ENCODE measurements at regions not wholly inside any gene's neighbourhood (a gene's known extent, or its start where the extent isn't known, plus 50 kb on each side); places are given as distances from the start of the nearest gene placed in this dataset.
"Not testable (repeated sequence)": the region's sequence is repeated elsewhere in the genome, so short reads cannot be mapped to it uniquely, and the experiment has no call there.

GRCh38 chr9:82799286-82799685, 263.7 kb downstream of the RASEF start:
- H3K36me3 Mint-ChIP-seq (ENCODE audit: low read depth): no peaks in the 10 kb centered on the region
- no peak for DNase-seq
- no peak overlapping the region for H3K4me3 Mint-ChIP-seq
- H3K4me1 Mint-ChIP-seq (ENCODE audit: low read depth): no peaks in the 10 kb centered on the region
- intact Hi-C loops (cut with micrococcal nuclease): no loop called here
- H3K27ac Mint-ChIP-seq: no peak overlapping the region
- peaks cover 2% of the 10 kb centered on the region for H3K9me3 Mint-ChIP-seq
- H3K27me3 Mint-ChIP-seq (ENCODE audit: low read depth): no peaks in the 10 kb centered on the region
- CTCF ChIA-PET: no interaction called here

- Mint-ChIP-seq H3K27ac (no peak overlapping the region), H3K36me3 (ENCODE audit: low read depth) (no peaks in the 10 kb centered on the region), H3K4me1 (ENCODE audit: low read depth) (no peaks in the 10 kb centered on the region), H3K9me3 (peaks cover 5% of the 10 kb centered on the region), H3K27me3 (ENCODE audit: low read depth) (no peaks in the 10 kb centered on the region), H3K4me3 (no peak overlapping the region)
- CTCF ChIA-PET: no interaction called here
- DNase-seq: no peak
- intact Hi-C loops (cut with micrococcal nuclease): no loop called here
These were observed 257.9 kb downstream of the RASEF start for GRCh38 chr9:82805027-82805426.

- Mint-ChIP-seq H3K27ac (no peak overlapping the region), H3K36me3 (ENCODE audit: low read depth) (no peaks in the 10 kb centered on the region), H3K9me3 (peaks cover 5% of the 10 kb centered on the region), H3K4me3 (no peak overlapping the region), H3K4me1 (ENCODE audit: low read depth) (no peaks in the 10 kb centered on the region), H3K27me3 (ENCODE audit: low read depth) (peaks cover 2% of the 10 kb centered on the region)
- no peak for DNase-seq
- CTCF ChIA-PET: no interaction called here
- intact Hi-C loops (cut with micrococcal nuclease): no loop called here
These were observed 254.5 kb downstream of the RASEF start for GRCh38 chr9:82808478-82808877.

GRCh38 chr9:82810915-82811314, 252.0 kb downstream of the RASEF start:
- Mint-ChIP-seq H3K9me3 (peaks cover 3% of the 10 kb centered on the region), H3K36me3 (ENCODE audit: low read depth) (no peaks in the 10 kb centered on the region), H3K4me1 (ENCODE audit: low read depth) (no peaks in the 10 kb centered on the region), H3K27me3 (ENCODE audit: low read depth) (peaks cover 2% of the 10 kb centered on the region), H3K27ac (no peak overlapping the region), H3K4me3 (no peak overlapping the region)
- no peak for DNase-seq
- intact Hi-C loops (cut with micrococcal nuclease): no loop called here
- CTCF ChIA-PET: no interaction called here

GRCh38 chr9:82819260-82819659, 243.7 kb downstream of the RASEF start:
- intact Hi-C loops (cut with micrococcal nuclease): no loop called here
- Mint-ChIP-seq H3K36me3 (ENCODE audit: low read depth) (no peaks in the 10 kb centered on the region), H3K9me3 (no peaks in the 10 kb centered on the region), H3K27me3 (ENCODE audit: low read depth) (no peaks in the 10 kb centered on the region), H3K4me1 (ENCODE audit: low read depth) (no peaks in the 10 kb centered on the region), H3K4me3 (no peak overlapping the region), H3K27ac (no peak overlapping the region)
- no peak for DNase-seq
- CTCF ChIA-PET: no interaction called here

GRCh38 chr9:82820186-82820585, 242.8 kb downstream of the RASEF start:
- CTCF ChIA-PET: no interaction called here
- Mint-ChIP-seq H3K27ac (no peak overlapping the region), H3K4me3 (no peak overlapping the region), H3K27me3 (ENCODE audit: low read depth) (no peaks in the 10 kb centered on the region), H3K4me1 (ENCODE audit: low read depth) (no peaks in the 10 kb centered on the region), H3K9me3 (no peaks in the 10 kb centered on the region), H3K36me3 (ENCODE audit: low read depth) (no peaks in the 10 kb centered on the region)
- intact Hi-C loops (cut with micrococcal nuclease): no loop called here
- DNase-seq: no peak

- Mint-ChIP-seq H3K4me1 (ENCODE audit: low read depth) (no peaks in the 10 kb centered on the region), H3K27ac (no peak overlapping the region), H3K27me3 (ENCODE audit: low read depth) (no peaks in the 10 kb centered on the region), H3K36me3 (ENCODE audit: low read depth) (no peaks in the 10 kb centered on the region), H3K4me3 (no peak overlapping the region), H3K9me3 (peaks cover 4% of the 10 kb centered on the region)
- CTCF ChIA-PET: no interaction called here
- intact Hi-C loops (cut with micrococcal nuclease): no loop called here
- DNase-seq: no peak
These were observed 233.1 kb downstream of the RASEF start for GRCh38 chr9:82829818-82830217.

GRCh38 chr9:82865524-82865923, 197.4 kb downstream of the RASEF start:
- Mint-ChIP-seq H3K27ac (no peak overlapping the region), H3K4me1 (ENCODE audit: low read depth) (no peaks in the 10 kb centered on the region), H3K4me3 (no peak overlapping the region), H3K9me3 (peaks cover 1% of the 10 kb centered on the region), H3K27me3 (ENCODE audit: low read depth) (no peaks in the 10 kb centered on the region), H3K36me3 (ENCODE audit: low read depth) (no peaks in the 10 kb centered on the region)
- DNase-seq: no peak
- intact Hi-C loops (cut with micrococcal nuclease): no loop called here
- CTCF ChIA-PET: no interaction called here

GRCh38 chr9:82880336-82881050, 182.4 kb downstream of the RASEF start:
- no peaks in the 10 kb centered on the region for H3K4me1 Mint-ChIP-seq (ENCODE audit: low read depth)
- CTCF ChIA-PET: no interaction called here
- no peak overlapping the region for H3K27ac Mint-ChIP-seq
- no peaks in the 10 kb centered on the region for H3K9me3 Mint-ChIP-seq
- no peaks in the 10 kb centered on the region for H3K36me3 Mint-ChIP-seq (ENCODE audit: low read depth)
- H3K27me3 Mint-ChIP-seq (ENCODE audit: low read depth): no peaks in the 10 kb centered on the region
- DNase-seq: no peak
- intact Hi-C loops (cut with micrococcal nuclease): no loop called here
- H3K4me3 Mint-ChIP-seq: no peak overlapping the region

- no peak overlapping the region for H3K4me3 Mint-ChIP-seq
- no peak for DNase-seq
- no peaks in the 10 kb centered on the region for H3K4me1 Mint-ChIP-seq (ENCODE audit: low read depth)
- CTCF ChIA-PET: no interaction called here
- no peaks in the 10 kb centered on the region for H3K36me3 Mint-ChIP-seq (ENCODE audit: low read depth)
- no peaks in the 10 kb centered on the region for H3K9me3 Mint-ChIP-seq
- intact Hi-C loops (cut with micrococcal nuclease): no loop called here
- H3K27me3 Mint-ChIP-seq (ENCODE audit: low read depth): no peaks in the 10 kb centered on the region
- H3K27ac Mint-ChIP-seq: no peak overlapping the region
These were observed 180.8 kb downstream of the RASEF start for GRCh38 chr9:82882138-82882537.

GRCh38 chr9:82882748-82883147, 180.2 kb downstream of the RASEF start:
- Mint-ChIP-seq H3K27me3 (ENCODE audit: low read depth) (no peaks in the 10 kb centered on the region), H3K4me3 (no peak overlapping the region), H3K36me3 (ENCODE audit: low read depth) (no peaks in the 10 kb centered on the region), H3K27ac (no peak overlapping the region), H3K4me1 (ENCODE audit: low read depth) (no peaks in the 10 kb centered on the region), H3K9me3 (no peaks in the 10 kb centered on the region)
- intact Hi-C loops (cut with micrococcal nuclease): no loop called here
- no peak for DNase-seq
- CTCF ChIA-PET: no interaction called here

- no peak overlapping the region for H3K4me3 Mint-ChIP-seq
- CTCF ChIA-PET: no interaction called here
These were observed 179.5 kb downstream of the RASEF start for GRCh38 chr9:82883436-82883835.

GRCh38 chr9:82883974-82884373, 179.0 kb downstream of the RASEF start:
- H3K27ac Mint-ChIP-seq; H3K27me3 Mint-ChIP-seq (ENCODE audit: low read depth); H3K4me3 Mint-ChIP-seq; DNase-seq; CTCF ChIA-PET; H3K9me3 Mint-ChIP-seq; H3K36me3 Mint-ChIP-seq (ENCODE audit: low read depth); H3K4me1 Mint-ChIP-seq (ENCODE audit: low read depth); intact Hi-C loops (cut with micrococcal nuclease): not testable (repeated sequence)

More at GRCh38 chr9:82883436-82883835, 179.5 kb downstream of the RASEF start:
- intact Hi-C loops (cut with micrococcal nuclease): no loop called here
- Mint-ChIP-seq H3K4me1 (ENCODE audit: low read depth) (no peaks in the 10 kb centered on the region), H3K27me3 (ENCODE audit: low read depth) (no peaks in the 10 kb centered on the region), H3K36me3 (ENCODE audit: low read depth) (no peaks in the 10 kb centered on the region), H3K9me3 (no peaks in the 10 kb centered on the region), H3K27ac (no peak overlapping the region)
- DNase-seq: no peak

GRCh38 chr9:82890401-82890800, 172.5 kb downstream of the RASEF start:
- no peak overlapping the region for H3K4me3 Mint-ChIP-seq
- CTCF ChIA-PET: no interaction called here
- DNase-seq: no peak
- no peak overlapping the region for H3K27ac Mint-ChIP-seq
- intact Hi-C loops (cut with micrococcal nuclease): no loop called here
- H3K4me1 Mint-ChIP-seq (ENCODE audit: low read depth): no peaks in the 10 kb centered on the region
- no peaks in the 10 kb centered on the region for H3K9me3 Mint-ChIP-seq
- no peaks in the 10 kb centered on the region for H3K27me3 Mint-ChIP-seq (ENCODE audit: low read depth)
- H3K36me3 Mint-ChIP-seq (ENCODE audit: low read depth): no peaks in the 10 kb centered on the region
